ENCODE measurements at regions not wholly inside any gene's neighbourhood (a gene's known extent, or its start where the extent isn't known, plus 50 kb on each side); places are given as distances from the start of the nearest gene placed in this dataset.

DNA sequence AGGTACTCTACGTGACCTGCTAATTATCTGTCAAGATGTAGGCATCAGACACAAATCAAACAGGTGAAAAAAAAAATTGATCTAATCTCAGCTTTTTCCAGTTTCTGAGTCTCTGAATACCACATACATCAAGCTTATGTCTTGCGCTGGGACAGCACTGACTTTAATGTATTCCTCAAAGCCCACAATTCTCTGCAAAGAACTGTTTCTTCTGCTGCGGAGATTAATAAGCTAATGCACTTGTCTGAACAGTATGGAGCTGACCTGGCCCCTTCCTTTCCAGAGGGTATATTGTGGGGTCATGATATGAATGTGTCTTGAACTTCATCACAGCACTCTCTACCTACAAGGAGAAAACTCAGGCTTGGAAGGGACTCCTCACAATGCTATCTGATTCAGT lies 87.8 kb downstream of the FOXB1 start:
- Histone ChIP-seq H3F3A (ENCODE audit: insufficient read depth, low read length, poor library complexity, severe bottlenecking) (no peaks in the 10 kb centered on the region), H2AFZ (ENCODE audit: low read depth, low read length) (no peak overlapping the region), H3K79me2 (replicated peaks; ENCODE audit: insufficient read depth, low read length) (no peaks in the 10 kb centered on the region), H3K9me3 (ENCODE audit: low read length) (no peaks in the 10 kb centered on the region), H4K20me1 (ENCODE audit: insufficient read depth) (no peaks in the 10 kb centered on the region), H3K4me3 (ENCODE audit: low read length) (no peak overlapping the region), H3K9ac (ENCODE audit: low read length) (no peak overlapping the region), H3K27ac (ENCODE audit: low read length) (no peak overlapping the region), H3K9me2 (ENCODE audit: insufficient read depth, low read length) (no peaks in the 10 kb centered on the region), H3K27me3 (ENCODE audit: insufficient read depth, low read depth, low read length) (no peaks in the 10 kb centered on the region), H3K4me2 (ENCODE audit: low read length) (no peak overlapping the region), H3K36me3 (ENCODE audit: insufficient read depth, low read length) (no peaks in the 10 kb centered on the region)
- no peak for TF ChIP-seq SMC3 (conservative IDR thresholded peaks at IDR 0.05; ENCODE audit: poor library complexity)
- TF ChIP-seq, protein P1, sequence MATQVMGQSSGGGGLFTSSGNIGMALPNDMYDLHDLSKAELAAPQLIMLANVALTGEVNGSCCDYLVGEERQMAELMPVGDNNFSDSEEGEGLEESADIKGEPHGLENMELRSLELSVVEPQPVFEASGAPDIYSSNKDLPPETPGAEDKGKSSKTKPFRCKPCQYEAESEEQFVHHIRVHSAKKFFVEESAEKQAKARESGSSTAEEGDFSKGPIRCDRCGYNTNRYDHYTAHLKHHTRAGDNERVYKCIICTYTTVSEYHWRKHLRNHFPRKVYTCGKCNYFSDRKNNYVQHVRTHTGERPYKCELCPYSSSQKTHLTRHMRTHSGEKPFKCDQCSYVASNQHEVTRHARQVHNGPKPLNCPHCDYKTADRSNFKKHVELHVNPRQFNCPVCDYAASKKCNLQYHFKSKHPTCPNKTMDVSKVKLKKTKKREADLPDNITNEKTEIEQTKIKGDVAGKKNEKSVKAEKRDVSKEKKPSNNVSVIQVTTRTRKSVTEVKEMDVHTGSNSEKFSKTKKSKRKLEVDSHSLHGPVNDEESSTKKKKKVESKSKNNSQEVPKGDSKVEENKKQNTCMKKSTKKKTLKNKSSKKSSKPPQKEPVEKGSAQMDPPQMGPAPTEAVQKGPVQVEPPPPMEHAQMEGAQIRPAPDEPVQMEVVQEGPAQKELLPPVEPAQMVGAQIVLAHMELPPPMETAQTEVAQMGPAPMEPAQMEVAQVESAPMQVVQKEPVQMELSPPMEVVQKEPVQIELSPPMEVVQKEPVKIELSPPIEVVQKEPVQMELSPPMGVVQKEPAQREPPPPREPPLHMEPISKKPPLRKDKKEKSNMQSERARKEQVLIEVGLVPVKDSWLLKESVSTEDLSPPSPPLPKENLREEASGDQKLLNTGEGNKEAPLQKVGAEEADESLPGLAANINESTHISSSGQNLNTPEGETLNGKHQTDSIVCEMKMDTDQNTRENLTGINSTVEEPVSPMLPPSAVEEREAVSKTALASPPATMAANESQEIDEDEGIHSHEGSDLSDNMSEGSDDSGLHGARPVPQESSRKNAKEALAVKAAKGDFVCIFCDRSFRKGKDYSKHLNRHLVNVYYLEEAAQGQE (IDR thresholded peaks at IDR 0.05; ENCODE audit: borderline replicate concordance) = no peak
- no peak for TF ChIP-seq EZH2 (IDR thresholded peaks at IDR 0.05; ENCODE audit: borderline replicate concordance, insufficient read depth, low read length, poor library complexity, severe bottlenecking)
- TF ChIP-seq, protein P2, sequence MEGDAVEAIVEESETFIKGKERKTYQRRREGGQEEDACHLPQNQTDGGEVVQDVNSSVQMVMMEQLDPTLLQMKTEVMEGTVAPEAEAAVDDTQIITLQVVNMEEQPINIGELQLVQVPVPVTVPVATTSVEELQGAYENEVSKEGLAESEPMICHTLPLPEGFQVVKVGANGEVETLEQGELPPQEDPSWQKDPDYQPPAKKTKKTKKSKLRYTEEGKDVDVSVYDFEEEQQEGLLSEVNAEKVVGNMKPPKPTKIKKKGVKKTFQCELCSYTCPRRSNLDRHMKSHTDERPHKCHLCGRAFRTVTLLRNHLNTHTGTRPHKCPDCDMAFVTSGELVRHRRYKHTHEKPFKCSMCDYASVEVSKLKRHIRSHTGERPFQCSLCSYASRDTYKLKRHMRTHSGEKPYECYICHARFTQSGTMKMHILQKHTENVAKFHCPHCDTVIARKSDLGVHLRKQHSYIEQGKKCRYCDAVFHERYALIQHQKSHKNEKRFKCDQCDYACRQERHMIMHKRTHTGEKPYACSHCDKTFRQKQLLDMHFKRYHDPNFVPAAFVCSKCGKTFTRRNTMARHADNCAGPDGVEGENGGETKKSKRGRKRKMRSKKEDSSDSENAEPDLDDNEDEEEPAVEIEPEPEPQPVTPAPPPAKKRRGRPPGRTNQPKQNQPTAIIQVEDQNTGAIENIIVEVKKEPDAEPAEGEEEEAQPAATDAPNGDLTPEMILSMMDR (IDR thresholded peaks at IDR 0.05; ENCODE audit: poor library complexity, severe bottlenecking) = no peak
- TF ChIP-seq MXI1 (conservative IDR thresholded peaks at IDR 0.05; ENCODE audit: poor library complexity, severe bottlenecking) = no peak

DNA sequence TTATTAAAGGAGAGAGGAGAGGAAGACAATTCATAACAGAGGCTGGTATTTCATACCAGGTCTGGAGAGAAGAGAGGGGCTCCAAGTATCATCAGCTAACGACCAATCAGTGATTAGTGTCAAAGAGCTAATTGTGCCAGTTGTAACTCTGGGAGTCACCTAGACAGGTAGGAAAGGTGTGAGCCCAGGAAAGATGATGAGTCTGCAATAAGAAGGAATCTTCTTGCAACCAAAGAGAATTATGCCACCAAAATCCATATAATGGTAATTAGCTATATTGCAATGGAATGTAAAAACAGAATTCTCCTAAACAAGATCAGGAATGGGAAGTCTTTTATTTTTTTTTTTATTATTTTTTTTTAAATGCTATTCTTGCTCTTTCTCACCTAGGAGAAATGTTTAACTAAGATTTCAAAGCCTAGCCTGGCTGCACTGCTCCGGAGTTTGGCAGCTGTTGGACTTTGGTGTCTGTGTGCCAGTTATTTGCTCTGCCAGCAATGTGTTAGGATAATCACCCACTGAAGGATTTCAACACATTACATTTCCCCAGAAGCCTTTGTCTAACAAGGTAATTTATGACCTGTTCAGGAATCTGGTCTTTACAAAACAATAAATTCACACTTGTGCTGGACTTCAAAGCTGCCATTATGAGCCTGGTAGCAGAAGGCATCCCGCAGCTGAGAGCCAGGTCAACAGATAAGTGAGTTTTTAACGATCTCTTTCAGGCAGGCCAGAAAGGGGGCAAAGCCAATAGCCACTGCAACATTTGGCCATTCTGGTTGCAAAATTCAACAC lies 89.4 kb downstream of the FOXB1 start:
- no peaks in the 10 kb centered on the region for H3K9me2 ChIP-seq (ENCODE audit: insufficient read depth, low read length)
- no peak overlapping the region for H3K9ac ChIP-seq (ENCODE audit: low read length)
- no peak overlapping the region for H3K27ac ChIP-seq (ENCODE audit: low read length)
- TF ChIP-seq, protein P2 (IDR thresholded peaks at IDR 0.05; ENCODE audit: poor library complexity, severe bottlenecking) = no peak
- TF ChIP-seq, protein P1 (IDR thresholded peaks at IDR 0.05; ENCODE audit: borderline replicate concordance) = no peak
- no peak for TF ChIP-seq EP300 (conservative IDR thresholded peaks at IDR 0.05; ENCODE audit: poor library complexity, severe bottlenecking)
- no peak for TF ChIP-seq POLR2AphosphoS5 (IDR thresholded peaks at IDR 0.05)
- TF ChIP-seq SMC3 (conservative IDR thresholded peaks at IDR 0.05; ENCODE audit: poor library complexity) = no peak
- TF ChIP-seq RAD21 (conservative IDR thresholded peaks at IDR 0.05) = no peak
- TF ChIP-seq TAF1 (IDR thresholded peaks at IDR 0.05; ENCODE audit: low read depth) = no peak
- TF ChIP-seq MXI1 (conservative IDR thresholded peaks at IDR 0.05; ENCODE audit: poor library complexity, severe bottlenecking) = no peak
- TF ChIP-seq EZH2 (IDR thresholded peaks at IDR 0.05; ENCODE audit: borderline replicate concordance, insufficient read depth, low read length, poor library complexity, severe bottlenecking) = no peak
- H3K4me3 ChIP-seq (ENCODE audit: low read length) = no peak overlapping the region
- H3K9me3 ChIP-seq (ENCODE audit: low read length) = no peaks in the 10 kb centered on the region
- no peak overlapping the region for H2AFZ ChIP-seq (ENCODE audit: low read depth, low read length)
- no peaks in the 10 kb centered on the region for H3K36me3 ChIP-seq (ENCODE audit: insufficient read depth, low read length)
- no peak overlapping the region for H3K4me2 ChIP-seq (ENCODE audit: low read length)
- no peaks in the 10 kb centered on the region for H3F3A ChIP-seq (ENCODE audit: insufficient read depth, low read length, poor library complexity, severe bottlenecking)
- H3K27me3 ChIP-seq (ENCODE audit: insufficient read depth, low read depth, low read length) = no peaks in the 10 kb centered on the region
- H3K79me2 ChIP-seq (replicated peaks; ENCODE audit: insufficient read depth, low read length) = no peaks in the 10 kb centered on the region
- H4K20me1 ChIP-seq (ENCODE audit: insufficient read depth) = no peaks in the 10 kb centered on the region

Data from neural cell (in vitro differentiated cells).